ENCODE measurements at regions not wholly inside any gene's neighbourhood (a gene's known extent, or its start where the extent isn't known, plus 50 kb on each side); places are given as distances from the start of the nearest gene placed in this dataset.

GRCh38 chr21:31529406-31529805, 130.1 kb upstream of the SOD1 start:
- no peak for TF ChIP-seq TAF1 (conservative IDR thresholded peaks at IDR 0.05)
- TF ChIP-seq CTCF (IDR thresholded peaks at IDR 0.05; ENCODE audit: low read depth, low read length, missing input control): no peak
- no peak for TF ChIP-seq EGR1 (IDR thresholded peaks at IDR 0.05; ENCODE audit: low read depth in 2 of 2)
- no peak for TF ChIP-seq GABPA (IDR thresholded peaks at IDR 0.05 in 1 of 2, conservative IDR thresholded peaks at IDR 0.05 in 1 of 2)
- no peak for TF ChIP-seq REST (IDR thresholded peaks at IDR 0.05)
- no peak for TF ChIP-seq YY1 (IDR thresholded peaks at IDR 0.05)
- TF ChIP-seq MAX (IDR thresholded peaks at IDR 0.05): no peak
- no peak for TF ChIP-seq HNF4G (IDR thresholded peaks at IDR 0.05)
- no peak for TF ChIP-seq SP1 (IDR thresholded peaks at IDR 0.05)

All from liver (tissue), 3 donors.